SK-N-SH (cell line): ENCODE measurements at regions not wholly inside any gene's neighbourhood (a gene's known extent, or its start where the extent isn't known, plus 50 kb on each side); places are given as distances from the start of the nearest gene placed in this dataset.

ENCODE experiments used
- CTCF ChIA-PET: fragments of 300-600, 350-600 bp; formaldehyde crosslinking; extraction: SDS; loops from one replicate; lab custom pipeline; 2021; lab: Yijun Ruan, JAX
- POLR2A ChIA-PET: fragments of 350-600 bp; sonication (Branson Sonifier 250); formaldehyde crosslinking; extraction: SDS; loops from one replicate; lab custom pipeline; 2020; ENCODE audit warnings: antibody characterized with exemption, inconsistent platforms; lab: Yijun Ruan, JAX
- DNase-seq: peaks from one replicate; pipeline ENCODE4 v3.0.0; 2012
- H2AFZ ChIP-seq: fragments of 200-600 bp; sonication (generic); 2 replicates; pipeline ENCODE4 v1.8.1; 2016; ENCODE audit warnings: antibody characterized with exemption, mild to moderate bottlenecking, low read depth
- H3F3A ChIP-seq: fragments of 200-600 bp; sonication (generic); replicated peaks from 2 replicates; pipeline ENCODE3; 2016; ENCODE audit warnings: antibody characterized with exemption, mild to moderate bottlenecking; ENCODE audit not compliant: insufficient read depth
- H3K27ac ChIP-seq, 2 experiments: fragments of 200-500 bp in 1 of 2; fragments of 200-600 bp in 1 of 2; sonication (Bioruptor generic) in 1 of 2; sonication (generic), shearing (Covaris generic) in 1 of 2; 2 replicates each; pipeline versions ENCODE4 v1.5.1 to v1.6.1; 2014 to 2016; ENCODE audit warnings: low read depth in 2 of 2, inconsistent platforms in 1 of 2, low read length in 1 of 2, mild to moderate bottlenecking in 1 of 2, mixed read lengths in 1 of 2
- H3K27me3 ChIP-seq: fragments of 200-600 bp; sonication (generic), shearing (Covaris generic); 2 replicates; pipeline ENCODE4 v1.6.1; 2016; ENCODE audit warnings: mixed run types; ENCODE audit not compliant: insufficient read depth
- H3K36me3 ChIP-seq, 2 experiments: fragments of 200-500 bp in 1 of 2; fragments of 200-600 bp in 1 of 2; sonication (Bioruptor generic) in 1 of 2; sonication (generic) in 1 of 2; replicated peaks in 1 of 2; 2 replicates each; pipeline versions ENCODE3 to v1.5.1; 2014 to 2016; ENCODE audit warnings: low read length in 1 of 2, mild to moderate bottlenecking in 1 of 2; ENCODE audit not compliant: insufficient read depth in 2 of 2, control insufficient read depth in 1 of 2
- H3K4me1 ChIP-seq, 2 experiments: fragments of 200-500 bp in 1 of 2; fragments of 200-600 bp in 1 of 2; sonication (Bioruptor generic) in 1 of 2; sonication (generic), shearing (Covaris generic) in 1 of 2; 2 replicates each; pipeline versions ENCODE4 v1.5.1 to v1.6.1; 2014 to 2016; ENCODE audit warnings: low read depth in 1 of 2, low read length in 1 of 2, mixed run types in 1 of 2; ENCODE audit not compliant: insufficient read depth in 2 of 2, control insufficient read depth in 1 of 2
- H3K4me2 ChIP-seq: fragments of 200-600 bp; sonication (generic), shearing (Covaris generic); 2 replicates; pipeline ENCODE4 v1.6.1; 2017; ENCODE audit warnings: mixed run types
- H3K4me3 ChIP-seq, 2 experiments: fragments of 200-500 bp in 1 of 2; fragments of 200-600 bp in 1 of 2; sonication (Bioruptor generic) in 1 of 2; sonication (generic), shearing (Covaris generic) in 1 of 2; 2 replicates each; pipeline versions ENCODE4 v1.5.1 to v1.8.1; 2014 to 2016; ENCODE audit warnings: low read depth in 2 of 2, inconsistent platforms in 1 of 2, low read length in 1 of 2, mild to moderate bottlenecking in 1 of 2, mixed read lengths in 1 of 2, moderate library complexity in 1 of 2
- H3K79me2 ChIP-seq: fragments of 200-600 bp; sonication (generic); 2 replicates; pipeline ENCODE4 v1.8.1; 2017; ENCODE audit warnings: mild to moderate bottlenecking; ENCODE audit not compliant: insufficient read depth
- H3K9ac ChIP-seq: fragments of 200-600 bp; sonication (generic); 2 replicates; pipeline ENCODE4 v1.6.1; 2017; ENCODE audit warnings: mixed run types
- H3K9me2 ChIP-seq: fragments of 200-600 bp; sonication (generic); 2 replicates; pipeline ENCODE4 v1.6.1; 2017; ENCODE audit warnings: mixed run types
- H3K9me3 ChIP-seq: fragments of 200-600 bp; sonication (generic); 2 replicates; pipeline ENCODE4 v1.6.1; 2017; ENCODE audit warnings: mixed run types, mild to moderate bottlenecking, moderate library complexity
- H4K20me1 ChIP-seq: fragments of 200-600 bp; sonication (generic); 2 replicates; pipeline ENCODE4 v1.6.1; 2017; ENCODE audit warnings: mild to moderate bottlenecking, mixed run types; ENCODE audit not compliant: insufficient read depth
- CHD2 ChIP-seq: fragments of 150-350 bp; IDR thresholded peaks from 2 replicates; pipeline ENCODE4 v1.6.1; 2018; ENCODE audit warnings: low read length; ENCODE audit not compliant: partially characterized antibody
- ELF1 ChIP-seq: IDR thresholded peaks from 2 replicates; pipeline ENCODE4 v1.4.0; 2012
- EP300 ChIP-seq, 2 experiments: IDR thresholded peaks; 2 replicates each; pipeline versions ENCODE4 v1.4.0 to v1.6.1; 2012; ENCODE audit warnings: borderline replicate concordance in 1 of 2, low read depth in 1 of 2, low read length in 1 of 2
- EZH2phosphoT487 ChIP-seq: fragments of 200-600 bp; sonication (generic); IDR thresholded peaks from 2 replicates; pipeline ENCODE4 v1.6.1; 2017; ENCODE audit warnings: low read depth, mixed run types, mild to moderate bottlenecking, antibody characterized with exemption, moderate library complexity, borderline replicate concordance
- FOSL2 ChIP-seq: IDR thresholded peaks from 2 replicates; pipeline ENCODE4 v1.4.0; 2012; ENCODE audit warnings: low read depth, mild to moderate bottlenecking, moderate library complexity, borderline replicate concordance
- GATA2 ChIP-seq: sonication (generic); formaldehyde crosslinking; IDR thresholded peaks from 2 replicates; pipeline ENCODE4 v1.5.0; 2020; ENCODE audit warnings: mild to moderate bottlenecking, missing genetic modification reagents
- JUND ChIP-seq: IDR thresholded peaks from 2 replicates; pipeline ENCODE4 v1.4.0; 2012
- MEF2A ChIP-seq: IDR thresholded peaks from 2 replicates; pipeline ENCODE4 v1.4.0; 2012; ENCODE audit warnings: low read depth, borderline replicate concordance
- NFIC ChIP-seq: IDR thresholded peaks from 2 replicates; pipeline ENCODE4 v1.4.0; 2012; ENCODE audit warnings: borderline replicate concordance
- POLR2AphosphoS5 ChIP-seq: IDR thresholded peaks from 2 replicates; pipeline ENCODE4 v1.6.1; 2012; ENCODE audit warnings: low read depth, low read length
- RCOR1 ChIP-seq: fragments of 150-350 bp; IDR thresholded peaks from 2 replicates; pipeline ENCODE4 v1.6.1; 2017; ENCODE audit warnings: antibody characterized with exemption, low read length
- RXRA ChIP-seq: IDR thresholded peaks from 2 replicates; pipeline ENCODE4 v1.4.0; 2012; ENCODE audit warnings: low read depth, mild to moderate bottlenecking, borderline replicate concordance
- SMC3 ChIP-seq: IDR thresholded peaks from 2 replicates; pipeline ENCODE4 v1.6.1; 2012; ENCODE audit warnings: low read depth, low read length, improper control_type of control experiment
- TAF1 ChIP-seq: IDR thresholded peaks from 2 replicates; pipeline ENCODE4 v1.6.1; 2012; ENCODE audit warnings: low read depth, mild to moderate bottlenecking, low read length, moderate library complexity, borderline replicate concordance
- TCF12 ChIP-seq: IDR thresholded peaks from 2 replicates; pipeline ENCODE4 v1.4.0; 2012
- TEAD4 ChIP-seq: IDR thresholded peaks from 2 replicates; pipeline ENCODE4 v1.4.0; 2012; ENCODE audit warnings: mild to moderate bottlenecking, borderline replicate concordance; ENCODE audit not compliant: insufficient read depth
- WGBS: methylation state at CpG from one replicate; pipeline ENCODE4 v1.1.6; 2017; ENCODE audit warnings: low lambda C conversion rate; 5-methylcytosine and 5-hydroxymethylcytosine counted together
- TF ChIP-seq, protein P1 (sequence below): IDR thresholded peaks from 2 replicates; pipeline ENCODE4 v1.6.1; 2012; ENCODE audit warnings: mild to moderate bottlenecking, low read depth, low read length, moderate library complexity
- TF ChIP-seq, protein P2 (sequence below): IDR thresholded peaks from 2 replicates; pipeline ENCODE4 v1.4.0; 2012; ENCODE audit warnings: low read depth, borderline replicate concordance
- TF ChIP-seq, protein P3 (sequence below): IDR thresholded peaks from 2 replicates; pipeline ENCODE4 v1.4.0; 2012; ENCODE audit warnings: low read depth
- TF ChIP-seq, protein P4 (sequence below): IDR thresholded peaks from 2 replicates; pipeline ENCODE4 v1.4.0; 2012; ENCODE audit warnings: low read depth, borderline replicate concordance
- TF ChIP-seq, protein P5 (sequence below): fragments of 150-350 bp; IDR thresholded peaks from 2 replicates; pipeline ENCODE4 v1.6.1; 2017; ENCODE audit warnings: antibody characterized with exemption, low read length, low read depth, borderline replicate concordance
- TF ChIP-seq, protein P6 (sequence below): fragments of 150-350 bp; IDR thresholded peaks from 2 replicates; pipeline ENCODE4 v1.6.1; 2016; ENCODE audit warnings: mild to moderate bottlenecking, low read depth, low read length
- TF ChIP-seq, protein P7 (sequence below): IDR thresholded peaks from 2 replicates; pipeline ENCODE4; 2012

DNA sequence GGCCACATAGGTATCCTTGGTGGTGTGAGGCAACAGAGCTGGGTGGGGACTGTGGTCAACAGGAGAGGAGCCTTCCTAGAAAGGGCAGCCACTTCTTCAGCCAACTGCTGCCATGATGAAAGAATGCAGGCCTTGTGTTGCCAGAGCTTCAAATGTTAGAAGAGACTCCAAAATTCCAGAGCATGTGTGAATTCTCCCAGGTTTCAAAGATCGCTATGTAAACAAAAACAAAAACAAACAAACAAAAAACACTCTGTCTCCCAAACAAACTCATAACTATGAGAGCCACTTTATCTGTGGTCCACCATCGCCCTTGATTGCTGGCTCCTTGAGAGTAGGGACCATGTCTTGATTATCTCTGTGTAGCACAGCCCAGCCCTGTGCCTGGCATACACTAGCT, 55.5 kb upstream of the ZNF423 start (continued):
- TF ChIP-seq, protein P1, sequence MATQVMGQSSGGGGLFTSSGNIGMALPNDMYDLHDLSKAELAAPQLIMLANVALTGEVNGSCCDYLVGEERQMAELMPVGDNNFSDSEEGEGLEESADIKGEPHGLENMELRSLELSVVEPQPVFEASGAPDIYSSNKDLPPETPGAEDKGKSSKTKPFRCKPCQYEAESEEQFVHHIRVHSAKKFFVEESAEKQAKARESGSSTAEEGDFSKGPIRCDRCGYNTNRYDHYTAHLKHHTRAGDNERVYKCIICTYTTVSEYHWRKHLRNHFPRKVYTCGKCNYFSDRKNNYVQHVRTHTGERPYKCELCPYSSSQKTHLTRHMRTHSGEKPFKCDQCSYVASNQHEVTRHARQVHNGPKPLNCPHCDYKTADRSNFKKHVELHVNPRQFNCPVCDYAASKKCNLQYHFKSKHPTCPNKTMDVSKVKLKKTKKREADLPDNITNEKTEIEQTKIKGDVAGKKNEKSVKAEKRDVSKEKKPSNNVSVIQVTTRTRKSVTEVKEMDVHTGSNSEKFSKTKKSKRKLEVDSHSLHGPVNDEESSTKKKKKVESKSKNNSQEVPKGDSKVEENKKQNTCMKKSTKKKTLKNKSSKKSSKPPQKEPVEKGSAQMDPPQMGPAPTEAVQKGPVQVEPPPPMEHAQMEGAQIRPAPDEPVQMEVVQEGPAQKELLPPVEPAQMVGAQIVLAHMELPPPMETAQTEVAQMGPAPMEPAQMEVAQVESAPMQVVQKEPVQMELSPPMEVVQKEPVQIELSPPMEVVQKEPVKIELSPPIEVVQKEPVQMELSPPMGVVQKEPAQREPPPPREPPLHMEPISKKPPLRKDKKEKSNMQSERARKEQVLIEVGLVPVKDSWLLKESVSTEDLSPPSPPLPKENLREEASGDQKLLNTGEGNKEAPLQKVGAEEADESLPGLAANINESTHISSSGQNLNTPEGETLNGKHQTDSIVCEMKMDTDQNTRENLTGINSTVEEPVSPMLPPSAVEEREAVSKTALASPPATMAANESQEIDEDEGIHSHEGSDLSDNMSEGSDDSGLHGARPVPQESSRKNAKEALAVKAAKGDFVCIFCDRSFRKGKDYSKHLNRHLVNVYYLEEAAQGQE = no peak
- TF ChIP-seq TEAD4 (no peak), EZH2phosphoT487 (no peak), TCF12 (no peak), RXRA (no peak), GATA2 (CRISPR knock-in tag) (no peak), POLR2AphosphoS5 (no peak)

DNA sequence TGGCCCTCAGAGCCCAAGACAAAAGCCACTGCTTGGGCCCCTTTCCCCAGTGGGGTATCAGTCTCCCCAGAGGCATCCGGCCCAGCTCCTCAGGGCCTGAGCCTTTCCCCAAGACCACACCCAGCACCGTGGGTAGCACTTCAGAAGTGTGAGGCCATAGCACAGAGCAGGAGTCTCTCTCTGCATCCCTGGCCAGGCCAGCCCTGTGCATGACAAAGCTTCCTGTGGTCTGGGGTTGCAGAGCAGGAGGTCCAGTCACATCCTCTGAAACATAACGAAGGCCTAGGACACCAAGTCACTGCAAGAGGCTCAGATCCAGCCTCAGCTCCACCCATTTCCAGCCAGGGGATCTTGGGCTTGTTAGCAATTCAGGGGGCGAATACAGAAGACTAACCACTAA, 56.8 kb upstream of the ZNF423 start:
- Histone ChIP-seq H3K4me3 (no peak overlapping the region), H3K36me3 (no peaks in the 10 kb centered on the region), H3K79me2 (no peaks in the 10 kb centered on the region), H3K4me1 (peaks cover 0 to 9% of the 10 kb centered on the region in 2 experiments; a peak in 1 of 4 replicates), H3K27me3 (no peaks in the 10 kb centered on the region), H3K9me2 (no peaks in the 10 kb centered on the region), H2AFZ (no peak overlapping the region), H3F3A (no peaks in the 10 kb centered on the region), H3K4me2 (no peak overlapping the region), H3K9me3 (no peaks in the 10 kb centered on the region), H4K20me1 (no peaks in the 10 kb centered on the region), H3K9ac (no peak overlapping the region), H3K27ac (no peak overlapping the region)
- ChIA-PET CTCF (interaction anchor here (0.8 to 7.3 kb wide), 6 partner anchors 10 to 320 kb away, joined by 3 to 49 read pairs (median 4); no protein-coding TSS in a partner anchor), POLR2A (no interaction called here)
- DNase-seq = no peak
- TF ChIP-seq JUND = no peak
- TF ChIP-seq, protein P2, sequence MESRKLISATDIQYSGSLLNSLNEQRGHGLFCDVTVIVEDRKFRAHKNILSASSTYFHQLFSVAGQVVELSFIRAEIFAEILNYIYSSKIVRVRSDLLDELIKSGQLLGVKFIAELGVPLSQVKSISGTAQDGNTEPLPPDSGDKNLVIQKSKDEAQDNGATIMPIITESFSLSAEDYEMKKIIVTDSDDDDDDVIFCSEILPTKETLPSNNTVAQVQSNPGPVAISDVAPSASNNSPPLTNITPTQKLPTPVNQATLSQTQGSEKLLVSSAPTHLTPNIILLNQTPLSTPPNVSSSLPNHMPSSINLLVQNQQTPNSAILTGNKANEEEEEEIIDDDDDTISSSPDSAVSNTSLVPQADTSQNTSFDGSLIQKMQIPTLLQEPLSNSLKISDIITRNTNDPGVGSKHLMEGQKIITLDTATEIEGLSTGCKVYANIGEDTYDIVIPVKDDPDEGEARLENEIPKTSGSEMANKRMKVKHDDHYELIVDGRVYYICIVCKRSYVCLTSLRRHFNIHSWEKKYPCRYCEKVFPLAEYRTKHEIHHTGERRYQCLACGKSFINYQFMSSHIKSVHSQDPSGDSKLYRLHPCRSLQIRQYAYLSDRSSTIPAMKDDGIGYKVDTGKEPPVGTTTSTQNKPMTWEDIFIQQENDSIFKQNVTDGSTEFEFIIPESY = no peak
- TF ChIP-seq, protein P3, sequence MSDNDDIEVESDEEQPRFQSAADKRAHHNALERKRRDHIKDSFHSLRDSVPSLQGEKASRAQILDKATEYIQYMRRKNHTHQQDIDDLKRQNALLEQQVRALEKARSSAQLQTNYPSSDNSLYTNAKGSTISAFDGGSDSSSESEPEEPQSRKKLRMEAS = no peak
- TF ChIP-seq, protein P4, sequence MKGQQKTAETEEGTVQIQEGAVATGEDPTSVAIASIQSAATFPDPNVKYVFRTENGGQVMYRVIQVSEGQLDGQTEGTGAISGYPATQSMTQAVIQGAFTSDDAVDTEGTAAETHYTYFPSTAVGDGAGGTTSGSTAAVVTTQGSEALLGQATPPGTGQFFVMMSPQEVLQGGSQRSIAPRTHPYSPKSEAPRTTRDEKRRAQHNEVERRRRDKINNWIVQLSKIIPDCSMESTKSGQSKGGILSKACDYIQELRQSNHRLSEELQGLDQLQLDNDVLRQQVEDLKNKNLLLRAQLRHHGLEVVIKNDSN = no peak
- TF ChIP-seq FOSL2 = no peak
- no peak for TF ChIP-seq CHD2
- no peak for TF ChIP-seq NFIC
- TF ChIP-seq, protein P5, sequence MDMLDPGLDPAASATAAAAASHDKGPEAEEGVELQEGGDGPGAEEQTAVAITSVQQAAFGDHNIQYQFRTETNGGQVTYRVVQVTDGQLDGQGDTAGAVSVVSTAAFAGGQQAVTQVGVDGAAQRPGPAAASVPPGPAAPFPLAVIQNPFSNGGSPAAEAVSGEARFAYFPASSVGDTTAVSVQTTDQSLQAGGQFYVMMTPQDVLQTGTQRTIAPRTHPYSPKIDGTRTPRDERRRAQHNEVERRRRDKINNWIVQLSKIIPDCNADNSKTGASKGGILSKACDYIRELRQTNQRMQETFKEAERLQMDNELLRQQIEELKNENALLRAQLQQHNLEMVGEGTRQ = no peak
- no peak for TF ChIP-seq SMC3
- TF ChIP-seq ELF1 = no peak
- no peak for TF ChIP-seq EP300 (IDR thresholded peaks at IDR 0.05; ENCODE audit: borderline replicate concordance in 1 of 2, low read depth in 1 of 2, low read length in 1 of 2)
- no peak for TF ChIP-seq RCOR1
- no peak for TF ChIP-seq EZH2phosphoT487
- TF ChIP-seq RXRA = no peak
- TF ChIP-seq, protein P6, sequence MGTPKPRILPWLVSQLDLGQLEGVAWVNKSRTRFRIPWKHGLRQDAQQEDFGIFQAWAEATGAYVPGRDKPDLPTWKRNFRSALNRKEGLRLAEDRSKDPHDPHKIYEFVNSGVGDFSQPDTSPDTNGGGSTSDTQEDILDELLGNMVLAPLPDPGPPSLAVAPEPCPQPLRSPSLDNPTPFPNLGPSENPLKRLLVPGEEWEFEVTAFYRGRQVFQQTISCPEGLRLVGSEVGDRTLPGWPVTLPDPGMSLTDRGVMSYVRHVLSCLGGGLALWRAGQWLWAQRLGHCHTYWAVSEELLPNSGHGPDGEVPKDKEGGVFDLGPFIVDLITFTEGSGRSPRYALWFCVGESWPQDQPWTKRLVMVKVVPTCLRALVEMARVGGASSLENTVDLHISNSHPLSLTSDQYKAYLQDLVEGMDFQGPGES = no peak
- no peak for TF ChIP-seq MEF2A
- no peak for TF ChIP-seq TAF1
- TF ChIP-seq, protein P7, sequence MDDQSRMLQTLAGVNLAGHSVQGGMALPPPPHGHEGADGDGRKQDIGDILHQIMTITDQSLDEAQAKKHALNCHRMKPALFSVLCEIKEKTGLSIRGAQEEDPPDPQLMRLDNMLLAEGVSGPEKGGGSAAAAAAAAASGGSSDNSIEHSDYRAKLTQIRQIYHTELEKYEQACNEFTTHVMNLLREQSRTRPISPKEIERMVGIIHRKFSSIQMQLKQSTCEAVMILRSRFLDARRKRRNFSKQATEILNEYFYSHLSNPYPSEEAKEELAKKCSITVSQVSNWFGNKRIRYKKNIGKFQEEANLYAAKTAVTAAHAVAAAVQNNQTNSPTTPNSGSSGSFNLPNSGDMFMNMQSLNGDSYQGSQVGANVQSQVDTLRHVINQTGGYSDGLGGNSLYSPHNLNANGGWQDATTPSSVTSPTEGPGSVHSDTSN = no peak
- 31% methylated on average over 3 of the region's 4 CpGs for WGBS
